ENCODE measurements at regions not wholly inside any gene's neighbourhood (a gene's known extent, or its start where the extent isn't known, plus 50 kb on each side); places are given as distances from the start of the nearest gene placed in this dataset.

GRCh38 chr2:14401873-14402272 is 230.6 kb upstream of the LRATD1 start:
- Histone ChIP-seq H3K9me3 (no peaks in the 10 kb centered on the region), H3K27me3 (ENCODE audit: low read depth) (no peaks in the 10 kb centered on the region), H3K4me3 (no peak overlapping the region), H3K36me3 (no peaks in the 10 kb centered on the region), H3K27ac (no peak overlapping the region), H3K4me1 (no peaks in the 10 kb centered on the region)
- ATAC-seq (no peak), DNase-seq (no peak)
- intact Hi-C loops (cut with DNase I): no loop called here
- TF ChIP-seq, protein P1, sequence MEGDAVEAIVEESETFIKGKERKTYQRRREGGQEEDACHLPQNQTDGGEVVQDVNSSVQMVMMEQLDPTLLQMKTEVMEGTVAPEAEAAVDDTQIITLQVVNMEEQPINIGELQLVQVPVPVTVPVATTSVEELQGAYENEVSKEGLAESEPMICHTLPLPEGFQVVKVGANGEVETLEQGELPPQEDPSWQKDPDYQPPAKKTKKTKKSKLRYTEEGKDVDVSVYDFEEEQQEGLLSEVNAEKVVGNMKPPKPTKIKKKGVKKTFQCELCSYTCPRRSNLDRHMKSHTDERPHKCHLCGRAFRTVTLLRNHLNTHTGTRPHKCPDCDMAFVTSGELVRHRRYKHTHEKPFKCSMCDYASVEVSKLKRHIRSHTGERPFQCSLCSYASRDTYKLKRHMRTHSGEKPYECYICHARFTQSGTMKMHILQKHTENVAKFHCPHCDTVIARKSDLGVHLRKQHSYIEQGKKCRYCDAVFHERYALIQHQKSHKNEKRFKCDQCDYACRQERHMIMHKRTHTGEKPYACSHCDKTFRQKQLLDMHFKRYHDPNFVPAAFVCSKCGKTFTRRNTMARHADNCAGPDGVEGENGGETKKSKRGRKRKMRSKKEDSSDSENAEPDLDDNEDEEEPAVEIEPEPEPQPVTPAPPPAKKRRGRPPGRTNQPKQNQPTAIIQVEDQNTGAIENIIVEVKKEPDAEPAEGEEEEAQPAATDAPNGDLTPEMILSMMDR (IDR thresholded peaks at IDR 0.05): no peak

GRCh38 chr2:14408695-14409094 is 223.8 kb upstream of the LRATD1 start:
- DNase-seq (no peak), ATAC-seq (no peak)
- Histone ChIP-seq H3K4me3 (no peak overlapping the region), H3K36me3 (no peaks in the 10 kb centered on the region), H3K4me1 (no peaks in the 10 kb centered on the region), H3K9me3 (no peaks in the 10 kb centered on the region), H3K27me3 (ENCODE audit: low read depth) (no peaks in the 10 kb centered on the region), H3K27ac (no peak overlapping the region)
- intact Hi-C loops (cut with DNase I): no loop called here
- TF ChIP-seq, protein P1 (IDR thresholded peaks at IDR 0.05): no peak

DNA sequence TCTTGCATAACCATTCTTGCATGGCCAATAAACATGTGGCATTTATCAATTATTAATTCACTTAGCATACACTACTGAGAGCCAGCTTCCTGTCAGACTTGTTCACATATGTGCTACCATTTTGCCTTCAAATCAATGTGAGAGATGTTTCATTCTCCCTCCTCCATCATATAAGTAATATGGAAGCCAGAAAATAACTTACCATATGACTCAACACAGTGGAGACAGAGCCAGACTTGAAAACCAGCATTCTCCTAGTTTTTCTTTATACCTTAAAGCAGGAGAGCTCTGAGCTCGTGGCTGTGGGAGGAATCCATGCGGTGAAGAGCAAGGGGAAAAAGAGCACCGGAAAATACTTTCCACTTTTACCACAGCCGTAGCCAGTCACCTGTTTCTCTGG is 215.0 kb upstream of the LRATD1 start:
- no peaks in the 10 kb centered on the region for H3K27me3 ChIP-seq (ENCODE audit: low read depth)
- H3K36me3 ChIP-seq: no peaks in the 10 kb centered on the region
- TF ChIP-seq, protein P1 (IDR thresholded peaks at IDR 0.05): no peak
- no peak for ATAC-seq
- H3K4me1 ChIP-seq: no peaks in the 10 kb centered on the region
- DNase-seq: no peak
- intact Hi-C loops (cut with DNase I): no loop called here
- H3K9me3 ChIP-seq: no peaks in the 10 kb centered on the region
- no peak overlapping the region for H3K4me3 ChIP-seq
- no peak overlapping the region for H3K27ac ChIP-seq

GRCh38 chr2:14418115-14418514 is 214.4 kb upstream of the LRATD1 start:
- ATAC-seq: no peak
- Histone ChIP-seq H3K4me1 (no peaks in the 10 kb centered on the region), H3K27ac (no peak overlapping the region), H3K27me3 (ENCODE audit: low read depth) (no peaks in the 10 kb centered on the region), H3K4me3 (no peak overlapping the region), H3K36me3 (no peaks in the 10 kb centered on the region), H3K9me3 (no peaks in the 10 kb centered on the region)
- DNase-seq: no peak
- intact Hi-C loops (cut with DNase I): no loop called here
- TF ChIP-seq, protein P1 (IDR thresholded peaks at IDR 0.05): no peak

DNA sequence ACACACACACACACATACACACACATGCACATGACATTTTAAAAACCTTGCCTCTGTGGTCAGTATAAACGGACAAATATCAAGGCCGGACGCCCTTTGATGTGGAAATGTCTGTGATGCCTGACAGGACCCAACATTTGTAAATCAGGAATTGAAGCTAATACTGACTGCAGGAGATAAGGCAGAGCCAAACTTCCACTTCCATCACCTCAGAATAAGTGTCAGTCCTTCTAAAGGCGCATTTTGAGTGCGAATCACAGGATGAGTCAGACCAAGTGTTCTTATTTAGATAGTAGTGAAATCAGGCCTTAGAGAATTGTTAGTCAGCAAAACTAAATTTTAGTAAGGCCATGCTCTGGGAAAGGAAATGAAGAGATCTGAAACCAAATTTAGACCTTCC is 211.7 kb upstream of the LRATD1 start:
- no peaks in the 10 kb centered on the region for H3K4me1 ChIP-seq
- intact Hi-C loops (cut with DNase I): no loop called here
- no peak for DNase-seq
- no peaks in the 10 kb centered on the region for H3K9me3 ChIP-seq
- TF ChIP-seq, protein P1 (IDR thresholded peaks at IDR 0.05): no peak
- H3K36me3 ChIP-seq: no peaks in the 10 kb centered on the region
- no peak overlapping the region for H3K27ac ChIP-seq
- ATAC-seq: no peak
- H3K27me3 ChIP-seq (ENCODE audit: low read depth): no peaks in the 10 kb centered on the region
- no peak overlapping the region for H3K4me3 ChIP-seq

- TF ChIP-seq, protein P1 (IDR thresholded peaks at IDR 0.05): no peak
- Histone ChIP-seq H3K4me1 (no peaks in the 10 kb centered on the region), H3K9me3 (no peaks in the 10 kb centered on the region), H3K36me3 (no peaks in the 10 kb centered on the region), H3K27me3 (ENCODE audit: low read depth) (no peaks in the 10 kb centered on the region), H3K4me3 (no peak overlapping the region), H3K27ac (no peak overlapping the region)
- DNase-seq (no peak), ATAC-seq (no peak)
- intact Hi-C loops (cut with DNase I): no loop called here
Observed at GRCh38 chr2:14422426-14422825, 210.1 kb upstream of the LRATD1 start.

Data from lower lobe of right lung (tissue), 2 donors.